GM12891 (cell line): ENCODE measurements at regions not wholly inside any gene's neighbourhood (a gene's known extent, or its start where the extent isn't known, plus 50 kb on each side); places are given as distances from the start of the nearest gene placed in this dataset.

Experiments used
- DNase-seq: peaks from one replicate; pipeline ENCODE4 v3.0.0; 2011; ENCODE audit warnings: low spot score; ENCODE audit not compliant: insufficient read length
- FAIRE-seq: peaks from 2 replicates; lab custom pipeline; 2011; peaks lifted over from hg19 to GRCh38; lab: Jason Lieb, UNC
- PAX5 ChIP-seq: IDR thresholded peaks from 2 replicates; pipeline ENCODE4 v1.6.1; 2011; ENCODE audit warnings: low read length, moderate library complexity, mild to moderate bottlenecking; ENCODE audit not compliant: insufficient read depth, severe bottlenecking
- POLR2A ChIP-seq: IDR thresholded peaks from 2 replicates; pipeline ENCODE4 v1.6.1; 2011; ENCODE audit warnings: low read depth, low read length, control low read depth
- POLR2AphosphoS5 ChIP-seq: IDR thresholded peaks from 2 replicates; pipeline ENCODE4 v1.6.1; 2011; ENCODE audit warnings: low read depth, low read length, control low read depth
- POU2F2 ChIP-seq: IDR thresholded peaks from 2 replicates; pipeline ENCODE4 v1.6.1; 2011; ENCODE audit warnings: low read depth, mild to moderate bottlenecking, control low read depth, low read length, moderate library complexity
- SPI1 ChIP-seq: IDR thresholded peaks from 2 replicates; pipeline ENCODE4 v1.6.1; 2011; ENCODE audit warnings: low read depth, low read length, control low read depth
- TAF1 ChIP-seq: IDR thresholded peaks from 2 replicates; pipeline ENCODE4 v1.6.1; 2011; ENCODE audit warnings: low read depth, low read length, control low read depth

DNA sequence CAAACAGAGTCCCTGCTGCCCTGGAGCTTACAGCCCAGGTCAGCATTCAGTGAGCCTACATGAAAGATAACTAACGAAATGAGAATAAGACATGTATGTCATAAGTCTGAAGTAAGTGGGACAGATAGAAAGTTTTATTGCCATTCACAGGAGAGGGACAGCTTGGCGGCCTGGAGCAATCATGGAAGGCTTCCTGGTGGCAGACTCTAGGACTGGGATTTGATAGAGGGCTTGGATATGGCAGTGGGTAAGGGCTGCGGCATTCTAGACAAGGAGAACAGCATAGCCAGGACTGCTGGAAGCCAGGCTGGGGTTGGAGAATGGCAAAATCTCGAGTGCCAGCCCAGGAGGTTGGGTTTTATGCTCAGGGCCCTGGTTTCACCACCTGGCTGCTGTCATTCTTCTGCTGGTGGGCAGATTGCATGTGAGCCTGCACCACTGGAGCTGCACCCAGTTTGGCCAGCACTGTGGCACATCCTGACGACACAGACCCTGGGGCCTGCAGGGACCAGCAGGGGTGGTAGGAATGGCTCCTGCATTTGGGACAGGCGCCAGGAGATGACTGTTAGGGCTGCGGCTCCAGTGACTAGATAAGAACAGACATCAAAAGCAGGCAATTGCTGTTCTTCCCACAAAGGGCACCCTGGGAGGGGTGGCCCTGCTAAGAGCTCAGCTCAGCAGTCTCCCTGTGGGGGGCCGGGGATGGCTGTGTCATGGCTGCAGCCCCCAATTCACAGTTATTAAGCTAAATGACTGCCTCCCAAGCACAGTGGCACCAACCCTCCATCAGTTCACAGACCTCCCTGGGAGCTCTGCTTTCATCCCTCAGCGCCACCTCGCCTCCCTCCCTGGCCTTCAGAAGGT is 161.1 kb downstream of the RPS24 start:
- no peak for DNase-seq
- TF ChIP-seq PAX5, result no peak
- no peak for TF ChIP-seq POLR2A
- TF ChIP-seq POU2F2, result no peak
- no peak for TF ChIP-seq SPI1
- no peak for TF ChIP-seq TAF1
- TF ChIP-seq POLR2AphosphoS5, result no peak
- FAIRE-seq, result no peak

DNA sequence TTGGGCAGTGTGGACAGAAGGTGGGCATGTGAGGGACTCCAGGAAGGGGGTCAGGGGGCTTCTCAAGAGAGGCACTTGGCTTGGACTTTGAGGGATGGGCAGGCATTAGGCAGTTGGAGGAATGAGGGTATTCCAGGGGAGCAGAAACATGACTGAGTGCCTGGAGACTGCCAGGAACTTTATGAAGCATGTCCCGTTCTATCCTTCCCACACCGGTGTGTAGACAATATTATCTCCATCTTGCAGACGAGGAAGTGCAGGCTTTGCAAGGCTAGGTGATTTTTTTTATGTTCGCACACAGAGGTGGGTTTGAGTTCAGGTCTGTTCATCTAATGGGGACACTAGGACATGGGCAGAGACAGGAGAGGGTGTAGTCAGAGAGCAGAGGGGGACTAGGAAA is 162.7 kb downstream of the RPS24 start:
- FAIRE-seq, result no peak
- no peak for TF ChIP-seq TAF1
- TF ChIP-seq PAX5, result no peak
- no peak for TF ChIP-seq POLR2A
- TF ChIP-seq SPI1, result no peak
- no peak for DNase-seq

DNA sequence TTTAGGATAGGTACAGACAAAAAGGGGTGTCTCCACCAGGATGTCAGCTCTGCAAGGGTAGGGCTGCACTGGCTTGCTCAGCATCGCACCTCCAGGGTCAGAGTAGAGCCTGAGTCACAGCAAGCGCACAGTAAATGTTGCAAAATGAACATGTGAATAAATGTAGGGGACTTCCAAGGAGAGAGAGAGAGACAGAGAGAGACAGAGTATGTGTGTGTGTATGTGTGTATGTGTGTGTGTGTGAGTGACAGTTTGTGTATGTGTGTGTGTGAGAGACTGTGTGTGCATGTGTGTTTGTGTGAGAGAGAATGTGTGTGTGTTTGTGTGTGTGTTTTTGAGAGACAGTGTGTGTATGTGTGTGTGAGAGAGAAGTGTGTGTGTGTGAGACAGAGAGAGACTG is 163.3 kb downstream of the RPS24 start:
- FAIRE-seq (peak; percentile 67), DNase-seq (no peak)
- TF ChIP-seq POLR2A, result no peak
- no peak for TF ChIP-seq PAX5
- TF ChIP-seq SPI1, result no peak
- TF ChIP-seq POLR2AphosphoS5, result no peak
- no peak for TF ChIP-seq TAF1
- no peak for TF ChIP-seq POU2F2

DNA sequence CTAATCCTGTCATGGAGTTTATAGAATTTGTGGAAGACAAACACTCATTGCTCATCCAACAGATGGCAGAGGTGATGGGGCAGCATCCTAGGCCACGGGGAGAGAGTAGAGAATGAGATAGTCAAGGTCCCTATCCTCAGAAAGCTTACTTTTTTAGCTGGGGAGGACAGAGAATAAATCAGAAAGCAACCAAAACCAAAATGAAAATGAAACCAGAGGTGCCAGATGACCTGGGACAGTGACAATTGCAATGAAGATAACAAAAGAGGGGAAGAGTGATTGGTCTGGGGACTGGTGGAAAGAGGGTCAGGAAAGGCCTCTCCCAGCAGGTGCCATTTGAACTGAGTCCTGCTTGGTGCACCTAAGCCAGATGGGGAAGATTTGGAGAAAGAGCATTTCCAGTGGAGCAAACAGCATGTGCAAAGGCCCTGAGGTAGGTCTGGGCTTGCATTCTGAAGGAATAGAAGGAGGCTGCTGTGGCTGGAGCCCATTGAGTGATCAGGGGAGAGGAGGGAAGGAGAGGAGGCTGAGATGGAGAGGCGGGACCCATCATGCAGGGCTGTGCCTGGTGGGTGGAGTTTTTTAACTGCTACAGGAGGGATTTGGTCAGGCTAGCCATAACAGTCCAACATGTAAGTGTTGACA is 164.1 kb downstream of the RPS24 start:
- no peak for FAIRE-seq
- TF ChIP-seq POLR2AphosphoS5 (no peak), POLR2A (no peak), POU2F2 (no peak), PAX5 (no peak), TAF1 (no peak), SPI1 (no peak)
- DNase-seq, result no peak

DNA sequence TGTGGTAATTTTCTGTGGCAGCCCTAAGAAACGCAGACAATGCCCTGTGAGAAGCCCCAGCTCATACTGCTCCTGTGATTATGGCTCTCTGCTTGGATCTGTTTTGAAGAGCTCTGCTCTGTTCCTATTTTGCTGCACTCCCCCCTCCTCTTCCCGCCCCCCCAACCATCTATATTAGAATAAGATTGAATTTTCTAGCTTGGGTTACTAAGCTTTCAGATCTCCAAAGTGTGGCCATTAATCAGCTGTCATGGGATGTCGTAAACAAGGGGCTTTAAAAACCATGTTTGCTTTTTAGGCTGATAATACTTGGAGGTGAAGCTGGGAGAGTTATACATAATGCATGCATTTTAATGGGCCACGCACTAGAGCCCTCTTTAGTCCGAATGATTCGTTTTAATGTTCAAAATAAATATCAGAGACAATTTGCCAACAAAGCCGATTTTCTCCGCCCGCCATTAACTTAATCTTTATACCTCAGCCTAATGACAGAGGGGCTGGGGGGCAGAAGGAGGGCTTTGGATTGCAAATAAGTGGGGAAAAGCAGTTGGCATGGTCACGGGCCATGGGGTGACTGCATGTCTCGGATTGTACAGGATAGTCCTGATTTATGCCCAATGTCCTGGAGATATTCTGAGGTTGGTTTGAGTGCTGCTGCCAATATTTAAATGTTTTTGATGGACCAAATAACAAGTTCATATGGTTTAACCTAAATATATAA is 165.5 kb downstream of the RPS24 start:
- TF ChIP-seq POLR2A (no peak), PAX5 (no peak), POLR2AphosphoS5 (no peak), TAF1 (no peak), SPI1 (no peak), POU2F2 (no peak)
- no peak for FAIRE-seq
- no peak for DNase-seq

DNA sequence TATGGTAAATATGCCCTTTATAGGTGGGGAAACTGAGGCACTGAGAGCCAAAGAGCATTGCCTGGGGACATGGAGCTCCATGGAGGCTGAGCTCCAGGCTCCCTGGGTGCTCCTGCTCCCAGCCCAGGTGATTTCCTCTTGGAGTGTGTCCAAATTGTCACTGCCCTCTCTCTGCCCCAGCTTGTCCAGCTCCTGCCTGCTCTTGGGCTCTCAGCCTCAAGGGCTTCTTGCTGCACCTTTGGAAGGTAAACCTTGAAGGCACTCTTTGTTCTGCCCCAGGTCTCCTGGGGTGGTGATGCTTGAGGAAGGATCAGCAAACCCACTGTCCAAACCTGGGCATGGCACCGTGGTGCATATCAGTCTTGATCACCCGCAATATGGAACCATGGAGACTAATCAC is 166.1 kb downstream of the RPS24 start:
- no peak for DNase-seq
- no peak for FAIRE-seq
- TF ChIP-seq POU2F2, result no peak
- no peak for TF ChIP-seq SPI1
- no peak for TF ChIP-seq TAF1
- TF ChIP-seq POLR2A, result no peak
- no peak for TF ChIP-seq PAX5
- no peak for TF ChIP-seq POLR2AphosphoS5

DNA sequence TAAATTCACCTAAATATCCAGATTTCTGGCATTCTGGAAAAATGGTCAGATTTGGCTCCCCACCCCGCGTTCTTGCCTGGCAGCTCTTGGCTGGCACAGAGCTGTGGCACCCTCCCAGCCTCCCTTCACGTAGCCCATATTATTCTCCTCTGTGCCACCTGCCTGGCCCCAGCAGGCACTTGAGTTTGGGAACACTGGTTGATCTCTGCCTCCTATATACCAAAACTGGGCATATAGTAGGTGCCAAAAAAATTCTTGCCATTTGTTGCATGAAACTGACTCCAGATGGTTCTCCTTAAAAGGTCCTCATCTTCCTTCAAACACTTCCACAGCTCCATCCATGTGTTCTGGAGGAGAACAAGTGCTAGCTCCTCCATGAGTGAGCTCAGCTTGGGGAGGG is 167.0 kb downstream of the RPS24 start:
- FAIRE-seq (no peak), DNase-seq (no peak)

DNA sequence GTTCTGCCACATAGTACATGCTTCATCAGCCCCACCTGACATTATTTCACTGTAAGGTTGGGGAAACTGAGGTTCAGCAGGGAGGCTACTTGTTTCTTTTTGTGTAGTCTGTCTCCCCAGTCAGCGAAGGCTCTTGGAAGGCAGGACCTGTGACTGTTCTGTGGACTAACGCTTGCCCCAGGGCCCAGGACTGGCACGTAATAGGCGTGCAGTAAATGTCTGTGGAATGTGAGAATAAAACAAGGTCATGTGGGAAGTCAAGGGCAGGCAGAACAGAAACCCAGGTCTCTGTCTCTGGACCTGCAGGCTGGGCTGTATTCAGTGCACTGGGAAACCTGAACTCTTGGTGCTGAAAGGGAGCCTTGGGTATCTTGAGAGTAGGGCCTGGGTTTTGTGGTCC is 168.7 kb downstream of the RPS24 start:
- FAIRE-seq (no peak), DNase-seq (no peak)
- TF ChIP-seq PAX5, result no peak
- TF ChIP-seq POLR2A, result no peak
- TF ChIP-seq POLR2AphosphoS5, result no peak
- TF ChIP-seq SPI1, result no peak
- no peak for TF ChIP-seq POU2F2
- TF ChIP-seq TAF1, result no peak

More for the DNA sequence above, 167.0 kb downstream of the RPS24 start:
- TF ChIP-seq TAF1 (no peak), POLR2AphosphoS5 (no peak), POLR2A (no peak)

DNA sequence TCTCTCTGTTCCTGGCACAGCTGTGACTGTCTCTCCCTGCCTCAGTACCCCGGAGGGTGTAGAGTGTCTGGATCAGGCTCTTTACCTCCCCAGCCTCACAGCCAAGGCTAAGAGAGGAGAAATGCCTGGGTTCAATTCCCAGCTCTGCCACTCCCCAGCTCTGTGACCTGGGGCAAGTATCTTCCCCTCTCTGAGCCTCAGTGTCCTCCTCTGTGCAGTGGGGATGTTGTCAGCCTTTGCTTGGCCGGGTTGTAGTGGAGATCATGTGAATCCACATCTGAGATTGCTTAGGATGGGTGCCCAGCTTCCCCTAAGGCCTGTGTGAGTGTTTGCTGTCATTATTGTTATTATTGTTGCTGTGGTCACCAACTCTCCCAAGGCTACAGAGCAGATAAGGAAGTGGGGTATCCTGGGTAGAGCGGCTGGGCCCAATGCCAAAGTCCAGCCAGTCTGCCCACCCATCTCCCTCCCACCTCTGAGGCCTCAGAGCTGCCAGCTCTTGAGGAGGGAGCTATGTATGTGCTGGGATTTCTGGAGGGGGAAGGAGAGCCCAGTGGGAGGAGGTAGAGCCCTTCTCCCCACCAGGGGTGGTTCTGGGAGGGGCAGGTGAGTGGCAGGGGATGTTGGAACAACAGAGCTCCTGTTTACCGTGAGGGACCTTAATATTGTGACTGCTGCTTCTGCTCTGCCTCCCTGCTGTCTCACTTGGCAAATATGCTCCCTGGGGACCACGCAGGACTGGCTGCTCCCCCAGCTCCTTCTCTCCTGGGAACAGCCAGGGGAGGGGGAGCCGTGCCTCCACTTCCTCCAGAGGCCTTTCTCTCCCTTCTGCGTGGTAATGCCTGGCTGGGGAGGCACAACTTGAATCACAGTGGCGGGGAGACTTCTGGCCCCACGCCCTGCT is 170.5 kb downstream of the RPS24 start:
- FAIRE-seq (no peak), DNase-seq (no peak)
- TF ChIP-seq PAX5 (no peak), TAF1 (no peak), POLR2A (no peak), POU2F2 (no peak), SPI1 (no peak), POLR2AphosphoS5 (no peak)
